ENCODE measurements at regions not wholly inside any gene's neighbourhood (a gene's known extent, or its start where the extent isn't known, plus 50 kb on each side); places are given as distances from the start of the nearest gene placed in this dataset.
"Not testable (repeated sequence)": the region's sequence is repeated elsewhere in the genome, so short reads cannot be mapped to it uniquely, and the experiment has no call there.

GRCh38 chr18:33821503-33821902, 243.5 kb downstream of the ASXL3 start:
- TF ChIP-seq, protein P1, sequence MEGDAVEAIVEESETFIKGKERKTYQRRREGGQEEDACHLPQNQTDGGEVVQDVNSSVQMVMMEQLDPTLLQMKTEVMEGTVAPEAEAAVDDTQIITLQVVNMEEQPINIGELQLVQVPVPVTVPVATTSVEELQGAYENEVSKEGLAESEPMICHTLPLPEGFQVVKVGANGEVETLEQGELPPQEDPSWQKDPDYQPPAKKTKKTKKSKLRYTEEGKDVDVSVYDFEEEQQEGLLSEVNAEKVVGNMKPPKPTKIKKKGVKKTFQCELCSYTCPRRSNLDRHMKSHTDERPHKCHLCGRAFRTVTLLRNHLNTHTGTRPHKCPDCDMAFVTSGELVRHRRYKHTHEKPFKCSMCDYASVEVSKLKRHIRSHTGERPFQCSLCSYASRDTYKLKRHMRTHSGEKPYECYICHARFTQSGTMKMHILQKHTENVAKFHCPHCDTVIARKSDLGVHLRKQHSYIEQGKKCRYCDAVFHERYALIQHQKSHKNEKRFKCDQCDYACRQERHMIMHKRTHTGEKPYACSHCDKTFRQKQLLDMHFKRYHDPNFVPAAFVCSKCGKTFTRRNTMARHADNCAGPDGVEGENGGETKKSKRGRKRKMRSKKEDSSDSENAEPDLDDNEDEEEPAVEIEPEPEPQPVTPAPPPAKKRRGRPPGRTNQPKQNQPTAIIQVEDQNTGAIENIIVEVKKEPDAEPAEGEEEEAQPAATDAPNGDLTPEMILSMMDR (conservative IDR thresholded peaks at IDR 0.05; ENCODE audit: low read depth, low read length): no peak
- DNase-seq (ENCODE audit: low read depth): peak; percentile 65
- H3K4me3 ChIP-seq (ENCODE audit: low read depth, low read length): no peak overlapping the region

DNA sequence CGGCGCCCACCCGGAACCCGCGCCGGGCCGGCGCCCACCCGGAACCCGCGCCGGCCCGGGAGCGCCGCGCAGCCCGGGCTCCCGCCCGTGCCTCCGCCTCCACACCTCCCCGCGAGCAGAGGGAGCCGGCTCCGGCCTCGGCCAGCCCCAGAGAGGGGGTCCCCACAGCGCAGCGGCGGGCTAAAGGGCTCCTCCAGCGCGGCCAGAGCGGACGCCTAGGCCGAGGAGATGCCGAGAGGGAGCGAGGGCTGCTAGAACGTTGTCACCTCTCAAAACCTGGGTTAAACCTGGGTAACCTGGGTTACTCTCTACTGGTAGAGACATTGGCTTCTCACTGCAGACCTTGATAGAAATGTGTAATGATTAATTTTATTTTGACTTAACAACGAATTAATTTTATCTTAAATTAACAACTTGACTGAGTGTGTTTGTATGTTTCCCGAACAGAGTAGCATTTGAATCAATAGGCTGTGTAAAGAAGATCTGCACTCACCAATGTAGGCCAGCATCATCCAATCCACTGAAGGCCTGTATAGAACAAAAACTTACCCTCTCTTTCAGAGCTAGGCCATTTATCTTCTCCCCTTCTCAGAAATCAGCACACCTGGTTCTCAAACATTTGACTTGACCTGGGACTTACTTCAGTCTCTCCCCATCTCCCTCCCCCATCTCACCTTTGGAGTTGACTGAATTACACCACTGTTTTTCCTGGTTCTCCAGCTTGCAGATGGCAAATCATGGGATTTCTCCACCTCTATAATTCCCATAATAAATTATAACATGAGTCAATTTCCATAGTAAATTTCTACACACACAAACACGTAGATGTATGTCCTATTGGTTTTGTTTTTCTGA, 242.7 kb downstream of the ASXL3 start:
- H3K4me3 ChIP-seq (ENCODE audit: low read depth, low read length): peak overlapping the region; percentile 12
- no peak for DNase-seq (ENCODE audit: low read depth)
- TF ChIP-seq, protein P1 (conservative IDR thresholded peaks at IDR 0.05; ENCODE audit: low read depth, low read length): no peak

DNA sequence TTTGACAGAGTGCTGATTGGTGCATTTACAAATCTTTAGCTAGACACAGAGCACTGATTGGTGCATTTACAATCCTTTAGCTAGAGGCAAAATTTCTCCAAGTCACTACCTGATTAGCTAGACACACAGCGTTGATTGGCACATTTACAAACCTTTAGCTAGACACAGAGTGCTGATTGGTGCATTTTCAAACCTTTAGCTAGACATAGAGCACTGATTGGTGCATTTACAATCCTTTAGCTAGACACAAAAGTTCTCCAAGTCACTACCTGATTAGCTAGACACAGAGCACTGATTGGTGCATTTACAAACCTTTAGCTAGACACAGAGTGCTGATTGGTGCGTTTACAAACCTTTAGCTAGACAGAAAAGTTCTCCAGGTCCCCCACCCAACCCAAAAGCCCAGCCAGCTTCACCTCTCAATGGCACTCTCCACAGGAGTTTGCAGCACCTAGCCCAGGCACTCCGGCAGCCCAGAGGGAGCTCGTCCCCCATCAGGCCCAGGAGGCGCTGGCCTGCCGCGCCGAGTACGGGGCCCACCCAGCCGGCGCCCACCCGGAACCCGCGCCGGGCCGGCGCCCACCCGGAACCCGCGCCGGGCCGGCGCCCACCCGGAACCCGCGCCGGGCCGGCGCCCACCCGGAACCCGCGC, 241.8 kb downstream of the ASXL3 start:
- DNase-seq (ENCODE audit: low read depth); H3K4me3 ChIP-seq (ENCODE audit: low read depth, low read length): not testable (repeated sequence)

GRCh38 chr18:33818145-33818544, 240.1 kb downstream of the ASXL3 start:
- no peak overlapping the region for H3K4me3 ChIP-seq (ENCODE audit: low read depth, low read length)
- TF ChIP-seq, protein P1 (conservative IDR thresholded peaks at IDR 0.05; ENCODE audit: low read depth, low read length): no peak
- no peak for DNase-seq (ENCODE audit: low read depth)

DNA sequence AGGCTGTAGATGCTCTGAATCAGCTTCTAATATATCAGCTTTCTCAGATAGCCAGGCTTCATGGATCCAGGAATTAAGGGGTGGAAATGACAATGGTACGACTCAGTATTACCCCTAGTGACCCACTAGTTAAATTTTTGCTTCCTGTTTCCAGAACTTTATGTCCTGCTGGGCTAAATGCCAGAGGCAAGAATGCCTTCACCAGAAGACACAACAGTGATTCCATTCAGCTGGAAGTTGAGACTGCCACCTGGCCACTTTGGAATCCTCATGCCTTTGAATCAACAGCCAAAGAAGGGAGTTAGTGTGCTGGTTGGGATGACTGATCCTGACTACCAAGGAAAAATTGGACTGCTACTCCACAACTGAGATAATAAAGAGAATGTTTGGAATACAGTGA, 239.1 kb downstream of the ASXL3 start:
- no peak overlapping the region for H3K4me3 ChIP-seq (ENCODE audit: low read depth, low read length)
- no peak for DNase-seq (ENCODE audit: low read depth)

DNA sequence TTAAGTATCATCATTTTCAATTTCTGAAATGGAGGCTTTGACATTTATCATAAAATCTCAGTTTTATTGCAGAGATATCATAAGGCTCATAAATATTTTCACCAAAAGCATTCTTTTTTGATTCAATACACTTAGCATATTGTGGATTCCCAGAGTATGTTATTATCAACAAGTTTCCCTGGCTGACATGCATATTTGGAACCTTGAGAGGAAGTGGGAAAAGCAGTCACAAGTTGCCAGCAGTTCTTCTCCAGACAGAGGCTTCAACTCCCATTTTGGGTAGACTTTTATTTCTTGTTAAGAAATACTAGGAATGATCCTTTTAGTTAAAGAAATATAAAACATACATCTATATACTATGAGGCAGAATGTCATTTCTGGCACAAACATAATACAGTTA, 236.5 kb downstream of the ASXL3 start:
- TF ChIP-seq, protein P1 (conservative IDR thresholded peaks at IDR 0.05; ENCODE audit: low read depth, low read length): no peak
- no peak for DNase-seq (ENCODE audit: low read depth)
- no peak overlapping the region for H3K4me3 ChIP-seq (ENCODE audit: low read depth, low read length)

More for the DNA sequence above, 239.1 kb downstream of the ASXL3 start:
- TF ChIP-seq, protein P1 (conservative IDR thresholded peaks at IDR 0.05; ENCODE audit: low read depth, low read length): no peak

- TF ChIP-seq, protein P1 (conservative IDR thresholded peaks at IDR 0.05; ENCODE audit: low read depth, low read length): no peak
- no peak for DNase-seq (ENCODE audit: low read depth)
- H3K4me3 ChIP-seq (ENCODE audit: low read depth, low read length): no peak overlapping the region
These were observed 234.2 kb downstream of the ASXL3 start for GRCh38 chr18:33812186-33812585.
